ENCODE measurements at regions not wholly inside any gene's neighbourhood (a gene's known extent, or its start where the extent isn't known, plus 50 kb on each side); places are given as distances from the start of the nearest gene placed in this dataset.
A peak's percentile ranks its signal among the peaks of the same experiment; 100 is the strongest.

GRCh38 chr1:29893046-29893723, 656.9 kb downstream of the PTPRU start:
- Mint-ChIP-seq H3K4me1 (peaks cover 5% of the 10 kb centered on the region), H3K9me3 (no peaks in the 10 kb centered on the region), H3K36me3 (no peaks in the 10 kb centered on the region), H3K4me3 (no peak overlapping the region), H3K27ac (no peak overlapping the region)
- ATAC-seq (no peak), DNase-seq (ENCODE audit: low spot score in 2 of 2) (no peak)

GRCh38 chr1:29892247-29892646, 655.9 kb downstream of the PTPRU start:
- H3K27ac Mint-ChIP-seq, result no peak overlapping the region
- H3K36me3 Mint-ChIP-seq, result no peaks in the 10 kb centered on the region
- DNase-seq (ENCODE audit: low spot score in 2 of 2) (no peak), ATAC-seq (no peak)
- no peak overlapping the region for H3K4me3 Mint-ChIP-seq
- peaks cover 5% of the 10 kb centered on the region for H3K4me1 Mint-ChIP-seq
- no peaks in the 10 kb centered on the region for H3K9me3 Mint-ChIP-seq

- Mint-ChIP-seq H3K9me3 (no peaks in the 10 kb centered on the region), H3K36me3 (no peaks in the 10 kb centered on the region), H3K27ac (no peak overlapping the region), H3K4me1 (peaks cover 2% of the 10 kb centered on the region), H3K4me3 (no peak overlapping the region)
- DNase-seq (ENCODE audit: low spot score in 2 of 2) (no peak), ATAC-seq (no peak)
Measured at GRCh38 chr1:29890201-29890959, 654.1 kb downstream of the PTPRU start.

- no peak for DNase-seq (ENCODE audit: low spot score in 2 of 2)
- no peaks in the 10 kb centered on the region for H3K36me3 Mint-ChIP-seq
- H3K4me3 Mint-ChIP-seq, result no peak overlapping the region
- no peak overlapping the region for H3K27ac Mint-ChIP-seq
- no peaks in the 10 kb centered on the region for H3K9me3 Mint-ChIP-seq
- no peaks in the 10 kb centered on the region for H3K4me1 Mint-ChIP-seq
- ATAC-seq, result no peak
Measured at GRCh38 chr1:29889776-29890175, 653.5 kb downstream of the PTPRU start.

GRCh38 chr1:29884740-29885139, 648.4 kb downstream of the PTPRU start:
- Mint-ChIP-seq H3K36me3 (no peaks in the 10 kb centered on the region), H3K9me3 (no peaks in the 10 kb centered on the region), H3K4me3 (no peak overlapping the region), H3K27ac (no peak overlapping the region), H3K4me1 (no peaks in the 10 kb centered on the region)
- no peak for ATAC-seq
- no peak for DNase-seq (ENCODE audit: low spot score in 2 of 2)

- no peak overlapping the region for H3K4me3 Mint-ChIP-seq
- H3K36me3 Mint-ChIP-seq, result no peaks in the 10 kb centered on the region
- ATAC-seq (no peak), DNase-seq (ENCODE audit: low spot score in 2 of 2) (no peak)
- H3K27ac Mint-ChIP-seq, result no peak overlapping the region
- no peaks in the 10 kb centered on the region for H3K4me1 Mint-ChIP-seq
- H3K9me3 Mint-ChIP-seq, result no peaks in the 10 kb centered on the region
Measured at GRCh38 chr1:29883986-29884385, 647.7 kb downstream of the PTPRU start.

- ATAC-seq (no peak), DNase-seq (ENCODE audit: low spot score in 2 of 2) (no peak)
- Mint-ChIP-seq H3K4me3 (no peak overlapping the region), H3K36me3 (no peaks in the 10 kb centered on the region), H3K4me1 (no peaks in the 10 kb centered on the region), H3K9me3 (no peaks in the 10 kb centered on the region), H3K27ac (no peak overlapping the region)
Measured at GRCh38 chr1:29883411-29883832, 647.1 kb downstream of the PTPRU start.

GRCh38 chr1:29880556-29880955, 644.2 kb downstream of the PTPRU start:
- no peak overlapping the region for H3K4me3 Mint-ChIP-seq
- H3K4me1 Mint-ChIP-seq, result no peaks in the 10 kb centered on the region
- no peaks in the 10 kb centered on the region for H3K36me3 Mint-ChIP-seq
- H3K9me3 Mint-ChIP-seq, result no peaks in the 10 kb centered on the region
- ATAC-seq, result no peak
- DNase-seq (ENCODE audit: low spot score in 2 of 2), result no peak
- no peak overlapping the region for H3K27ac Mint-ChIP-seq

GRCh38 chr1:29879217-29879616, 642.9 kb downstream of the PTPRU start:
- no peak overlapping the region for H3K4me3 Mint-ChIP-seq
- no peak for ATAC-seq
- H3K9me3 Mint-ChIP-seq, result no peaks in the 10 kb centered on the region
- no peak for DNase-seq (ENCODE audit: low spot score in 2 of 2)
- H3K27ac Mint-ChIP-seq, result no peak overlapping the region
- H3K36me3 Mint-ChIP-seq, result no peaks in the 10 kb centered on the region
- no peaks in the 10 kb centered on the region for H3K4me1 Mint-ChIP-seq

GRCh38 chr1:29878501-29878900, 642.2 kb downstream of the PTPRU start:
- no peaks in the 10 kb centered on the region for H3K36me3 Mint-ChIP-seq
- no peak overlapping the region for H3K27ac Mint-ChIP-seq
- DNase-seq (ENCODE audit: low spot score in 2 of 2), result no peak
- H3K4me1 Mint-ChIP-seq, result no peaks in the 10 kb centered on the region
- no peak overlapping the region for H3K4me3 Mint-ChIP-seq
- H3K9me3 Mint-ChIP-seq, result no peaks in the 10 kb centered on the region
- ATAC-seq, result peak; percentile 8

GRCh38 chr1:29876902-29877301, 640.6 kb downstream of the PTPRU start:
- H3K9me3 Mint-ChIP-seq, result no peaks in the 10 kb centered on the region
- H3K4me3 Mint-ChIP-seq, result no peak overlapping the region
- DNase-seq (ENCODE audit: low spot score in 2 of 2) (no peak), ATAC-seq (no peak)
- H3K27ac Mint-ChIP-seq, result no peak overlapping the region
- no peaks in the 10 kb centered on the region for H3K36me3 Mint-ChIP-seq
- H3K4me1 Mint-ChIP-seq, result no peaks in the 10 kb centered on the region

GRCh38 chr1:29876441-29876840, 640.1 kb downstream of the PTPRU start:
- no peak for DNase-seq (ENCODE audit: low spot score in 2 of 2)
- no peak overlapping the region for H3K27ac Mint-ChIP-seq
- no peak for ATAC-seq
- no peaks in the 10 kb centered on the region for H3K9me3 Mint-ChIP-seq
- H3K36me3 Mint-ChIP-seq, result no peaks in the 10 kb centered on the region
- no peak overlapping the region for H3K4me3 Mint-ChIP-seq
- no peaks in the 10 kb centered on the region for H3K4me1 Mint-ChIP-seq

GRCh38 chr1:29875557-29876028, 639.3 kb downstream of the PTPRU start:
- ATAC-seq (no peak), DNase-seq (ENCODE audit: low spot score in 2 of 2) (no peak)
- no peaks in the 10 kb centered on the region for H3K9me3 Mint-ChIP-seq
- no peak overlapping the region for H3K27ac Mint-ChIP-seq
- no peaks in the 10 kb centered on the region for H3K36me3 Mint-ChIP-seq
- H3K4me1 Mint-ChIP-seq, result no peaks in the 10 kb centered on the region
- no peak overlapping the region for H3K4me3 Mint-ChIP-seq

GRCh38 chr1:29870621-29871020, 634.3 kb downstream of the PTPRU start:
- DNase-seq (ENCODE audit: low spot score in 2 of 2) (no peak), ATAC-seq (no peak)
- Mint-ChIP-seq H3K4me3 (no peak overlapping the region), H3K27ac (no peak overlapping the region), H3K9me3 (no peaks in the 10 kb centered on the region), H3K36me3 (no peaks in the 10 kb centered on the region), H3K4me1 (no peaks in the 10 kb centered on the region)

- DNase-seq (ENCODE audit: low spot score in 2 of 2) (no peak), ATAC-seq (no peak)
- H3K27ac Mint-ChIP-seq, result no peak overlapping the region
- H3K4me1 Mint-ChIP-seq, result no peaks in the 10 kb centered on the region
- no peak overlapping the region for H3K4me3 Mint-ChIP-seq
- no peaks in the 10 kb centered on the region for H3K9me3 Mint-ChIP-seq
- H3K36me3 Mint-ChIP-seq, result no peaks in the 10 kb centered on the region
Measured at GRCh38 chr1:29869802-29870201, 633.5 kb downstream of the PTPRU start.

GRCh38 chr1:29868944-29869343, 632.6 kb downstream of the PTPRU start:
- H3K9me3 Mint-ChIP-seq, result no peaks in the 10 kb centered on the region
- no peak overlapping the region for H3K27ac Mint-ChIP-seq
- no peak for DNase-seq (ENCODE audit: low spot score in 2 of 2)
- H3K36me3 Mint-ChIP-seq, result no peaks in the 10 kb centered on the region
- ATAC-seq, result no peak
- no peaks in the 10 kb centered on the region for H3K4me1 Mint-ChIP-seq
- no peak overlapping the region for H3K4me3 Mint-ChIP-seq
